ENCODE measurements at regions not wholly inside any gene's neighbourhood (a gene's known extent, or its start where the extent isn't known, plus 50 kb on each side); places are given as distances from the start of the nearest gene placed in this dataset.

DNA sequence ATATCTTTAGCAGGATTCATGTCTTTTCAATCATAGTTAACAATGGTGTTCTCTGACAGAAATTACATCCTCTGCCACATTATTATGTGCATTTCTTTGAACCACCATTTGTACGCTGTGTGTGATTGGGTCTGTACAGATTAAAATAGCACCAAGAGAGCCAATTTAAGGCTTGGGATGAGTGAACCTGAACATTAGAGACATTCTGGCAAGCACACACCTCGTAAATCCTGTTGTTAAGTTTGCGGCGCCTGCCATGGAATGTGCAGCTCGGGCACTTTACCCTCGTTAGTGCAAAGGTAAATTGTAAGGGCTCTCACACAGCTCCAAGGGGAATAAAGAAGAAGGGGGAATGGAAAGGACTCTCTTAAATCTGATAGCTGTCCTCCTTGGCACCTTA lies 482.4 kb upstream of the DPPA4 start:
- no peak for DNase-seq (ENCODE audit: low read depth)
- no peak for TF ChIP-seq CTCF (IDR thresholded peaks at IDR 0.05; ENCODE audit: insufficient read depth, low read depth, low read length, missing control alignments)
- H3K4me3 ChIP-seq (ENCODE audit: low read depth, low read length) = no peak overlapping the region

GRCh38 chr3:109825971-109826810 lies 488.8 kb upstream of the DPPA4 start:
- no peak overlapping the region for H3K4me3 ChIP-seq (ENCODE audit: low read depth, low read length)
- no peak for DNase-seq (ENCODE audit: low read depth)
- TF ChIP-seq CTCF (IDR thresholded peaks at IDR 0.05; ENCODE audit: insufficient read depth, low read depth, low read length, missing control alignments) = no peak

- no peak for TF ChIP-seq CTCF (IDR thresholded peaks at IDR 0.05; ENCODE audit: insufficient read depth, low read depth, low read length, missing control alignments)
- DNase-seq (ENCODE audit: low read depth) = no peak
- H3K4me3 ChIP-seq (ENCODE audit: low read depth, low read length) = no peak overlapping the region
Measured at GRCh38 chr3:109831403-109831802, 494.1 kb upstream of the DPPA4 start.

GRCh38 chr3:109835958-109836357 lies 498.6 kb upstream of the DPPA4 start:
- H3K4me3 ChIP-seq (ENCODE audit: low read depth, low read length) = no peak overlapping the region
- no peak for DNase-seq (ENCODE audit: low read depth)
- no peak for TF ChIP-seq CTCF (IDR thresholded peaks at IDR 0.05; ENCODE audit: insufficient read depth, low read depth, low read length, missing control alignments)

DNA sequence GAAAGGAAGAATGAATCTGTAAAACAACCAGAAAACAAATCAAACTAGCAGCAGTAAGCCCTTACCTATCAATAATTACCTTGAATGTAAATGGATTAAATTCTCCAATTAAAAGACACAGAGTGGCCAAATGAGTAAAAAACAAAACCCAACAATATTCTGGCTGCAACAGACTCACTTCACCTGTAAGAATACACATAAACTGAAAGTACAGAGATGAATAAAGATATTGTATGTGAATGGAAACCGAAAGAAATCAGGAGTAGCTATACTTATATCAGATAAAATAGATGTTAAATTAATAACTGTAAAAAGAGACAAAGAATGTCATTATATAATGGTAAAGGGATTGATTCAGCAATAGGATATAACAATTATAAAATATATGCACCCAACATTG lies 514.5 kb upstream of the DPPA4 start:
- no peak overlapping the region for H3K4me3 ChIP-seq (ENCODE audit: low read depth, low read length)
- no peak for TF ChIP-seq CTCF (IDR thresholded peaks at IDR 0.05; ENCODE audit: insufficient read depth, low read depth, low read length, missing control alignments)

GRCh38 chr3:109852283-109852682 lies 514.9 kb upstream of the DPPA4 start:
- no peak for TF ChIP-seq CTCF (IDR thresholded peaks at IDR 0.05; ENCODE audit: insufficient read depth, low read depth, low read length, missing control alignments)
- no peak overlapping the region for H3K4me3 ChIP-seq (ENCODE audit: low read depth, low read length)
- DNase-seq (ENCODE audit: low read depth) = no peak

More for the DNA sequence above, 514.5 kb upstream of the DPPA4 start:
- DNase-seq (ENCODE audit: low read depth) = no peak
